SK-N-MC (cell line): ENCODE measurements at regions not wholly inside any gene's neighbourhood (a gene's known extent, or its start where the extent isn't known, plus 50 kb on each side); places are given as distances from the start of the nearest gene placed in this dataset.

ENCODE experiments used
- EZH2 ChIP-seq: fragments of 200-600 bp; sonication (generic); IDR thresholded peaks from one replicate; pipeline ENCODE4 v1.6.1; 2017; ENCODE audit warnings: antibody characterized with exemption
- FOXP2 ChIP-seq: optimal IDR thresholded peaks from 2 replicates; pipeline ENCODE3; 2011; ENCODE audit warnings: mild to moderate bottlenecking, moderate library complexity; ENCODE audit not compliant: insufficient read depth; ENCODE audit errors: extremely low read length, control extremely low read depth
- POLR2AphosphoS5 ChIP-seq: IDR thresholded peaks from 2 replicates; pipeline ENCODE4 v1.6.1; 2012; ENCODE audit warnings: mild to moderate bottlenecking, low read depth, low read length, borderline replicate concordance

GRCh38 chr1:208639382-208639781, 395.2 kb upstream of the PLXNA2 start:
- TF ChIP-seq POLR2AphosphoS5 (no peak), EZH2 (no peak), FOXP2 (no peak)
